GM23338 (cell line): ENCODE measurements at regions not wholly inside any gene's neighbourhood (a gene's known extent, or its start where the extent isn't known, plus 50 kb on each side); places are given as distances from the start of the nearest gene placed in this dataset.

ENCODE experiments used
- ATAC-seq: fragments of 200-7000 bp; cut with Tn5 transposase; 3 replicates; pipeline ENCODE4 v1.9.1; 2020
- DNase-seq: peaks from one replicate; pipeline ENCODE4 v3.0.0-alpha.2; 2015; ENCODE audit warnings: low spot score
- H2AFZ ChIP-seq: fragments of 200-600 bp; sonication (generic); 2 replicates; pipeline ENCODE4 v1.8.0; 2016; ENCODE audit warnings: antibody characterized with exemption, mild to moderate bottlenecking, moderate library complexity
- H3F3A ChIP-seq: fragments of 200-600 bp; sonication (generic); replicated peaks from 2 replicates; pipeline ENCODE4 v1.8.0; 2017; ENCODE audit warnings: antibody characterized with exemption, mixed run types, low read depth
- H3K27ac ChIP-seq: fragments of 200-600 bp; sonication (generic); 2 replicates; pipeline ENCODE4 v1.6.1; 2016; ENCODE audit warnings: low read depth
- H3K27me3 ChIP-seq: fragments of 200-600 bp; sonication (generic); 2 replicates; pipeline ENCODE4 v1.8.0; 2016; ENCODE audit warnings: mild to moderate bottlenecking, mixed run types, moderate library complexity; ENCODE audit not compliant: insufficient read depth
- H3K36me3 ChIP-seq: fragments of 200-600 bp; sonication (generic); 2 replicates; pipeline ENCODE4 v1.8.0; 2016; ENCODE audit warnings: mild to moderate bottlenecking; ENCODE audit not compliant: insufficient read depth
- H3K4me1 ChIP-seq: fragments of 200-600 bp; sonication (generic); 2 replicates; pipeline ENCODE4 v1.8.0; 2016; ENCODE audit warnings: mild to moderate bottlenecking, moderate library complexity; ENCODE audit not compliant: insufficient read depth
- H3K4me2 ChIP-seq: fragments of 200-600 bp; sonication (generic); 2 replicates; pipeline ENCODE4 v1.7.1; 2017; ENCODE audit warnings: mixed run types
- H3K4me3 ChIP-seq: fragments of 200-600 bp; sonication (generic); 2 replicates; pipeline ENCODE4 v1.6.1; 2016; ENCODE audit warnings: mixed run types
- H3K79me2 ChIP-seq: fragments of 200-600 bp; sonication (generic); replicated peaks from 2 replicates; pipeline ENCODE4 v1.8.0; 2017; ENCODE audit warnings: mild to moderate bottlenecking; ENCODE audit not compliant: insufficient read depth
- H3K9me2 ChIP-seq: fragments of 200-600 bp; sonication (generic); 2 replicates; pipeline ENCODE4 v1.8.0; 2017; ENCODE audit not compliant: insufficient read depth
- H4K20me1 ChIP-seq: fragments of 200-600 bp; sonication (generic); replicated peaks from 2 replicates; pipeline ENCODE4 v1.8.0; 2017; ENCODE audit warnings: mild to moderate bottlenecking; ENCODE audit not compliant: insufficient read depth
- H3K27ac Mint-ChIP-seq: 2 replicates; pipeline ENCODE4 v1.8.0; 2020; ENCODE audit warnings: inconsistent platforms, mild to moderate bottlenecking, moderate library complexity, mixed read lengths
- H3K27me3 Mint-ChIP-seq: 3 replicates; pipeline ENCODE4 v1.8.0; 2022; ENCODE audit warnings: low read depth, mild to moderate bottlenecking, moderate library complexity, mixed read lengths, inconsistent platforms; ENCODE audit not compliant: insufficient read depth, poor library complexity
- H3K36me3 Mint-ChIP-seq: 3 replicates; pipeline ENCODE4 v1.8.0; 2021; ENCODE audit warnings: low read depth, mild to moderate bottlenecking, inconsistent platforms, moderate library complexity, mixed read lengths
- H3K4me1 Mint-ChIP-seq: 3 replicates; pipeline ENCODE4 v1.8.0; 2020; ENCODE audit warnings: mild to moderate bottlenecking, inconsistent platforms, mixed read lengths
- H3K4me3 Mint-ChIP-seq: 3 replicates; pipeline ENCODE4 v1.8.0; 2021; ENCODE audit warnings: moderate library complexity, mild to moderate bottlenecking, inconsistent platforms, mixed read lengths
- H3K9me3 Mint-ChIP-seq: 3 replicates; pipeline ENCODE4 v1.8.0; 2020; ENCODE audit warnings: moderate library complexity, mild to moderate bottlenecking, inconsistent platforms, mixed read lengths
- EZH2 ChIP-seq: fragments of 200-600 bp; sonication (generic); IDR thresholded peaks from one replicate; pipeline ENCODE4 v1.8.0; 2017; ENCODE audit warnings: antibody characterized with exemption, mild to moderate bottlenecking, low read depth; ENCODE audit not compliant: unreplicated experiment
- POLR2AphosphoS5 ChIP-seq: IDR thresholded peaks from 2 replicates; pipeline ENCODE4 v1.6.1; 2016; ENCODE audit warnings: antibody characterized with exemption, low read depth
- STAT1 ChIP-seq: IDR thresholded peaks from one replicate; pipeline ENCODE4 v1.6.1; 2016; ENCODE audit warnings: antibody characterized with exemption; ENCODE audit not compliant: unreplicated experiment
- TF ChIP-seq, protein P1 (sequence below): fragments of 250-450 bp; sonication (Bioruptor Pico); IDR thresholded peaks from 2 replicates; pipeline ENCODE4 v1.5.0; 2020; ENCODE audit warnings: mild to moderate bottlenecking, moderate library complexity
- TF ChIP-seq, protein P2 (sequence below): IDR thresholded peaks from one replicate; pipeline ENCODE4 v1.6.1; 2018; ENCODE audit warnings: antibody characterized with exemption; ENCODE audit not compliant: unreplicated experiment

DNA sequence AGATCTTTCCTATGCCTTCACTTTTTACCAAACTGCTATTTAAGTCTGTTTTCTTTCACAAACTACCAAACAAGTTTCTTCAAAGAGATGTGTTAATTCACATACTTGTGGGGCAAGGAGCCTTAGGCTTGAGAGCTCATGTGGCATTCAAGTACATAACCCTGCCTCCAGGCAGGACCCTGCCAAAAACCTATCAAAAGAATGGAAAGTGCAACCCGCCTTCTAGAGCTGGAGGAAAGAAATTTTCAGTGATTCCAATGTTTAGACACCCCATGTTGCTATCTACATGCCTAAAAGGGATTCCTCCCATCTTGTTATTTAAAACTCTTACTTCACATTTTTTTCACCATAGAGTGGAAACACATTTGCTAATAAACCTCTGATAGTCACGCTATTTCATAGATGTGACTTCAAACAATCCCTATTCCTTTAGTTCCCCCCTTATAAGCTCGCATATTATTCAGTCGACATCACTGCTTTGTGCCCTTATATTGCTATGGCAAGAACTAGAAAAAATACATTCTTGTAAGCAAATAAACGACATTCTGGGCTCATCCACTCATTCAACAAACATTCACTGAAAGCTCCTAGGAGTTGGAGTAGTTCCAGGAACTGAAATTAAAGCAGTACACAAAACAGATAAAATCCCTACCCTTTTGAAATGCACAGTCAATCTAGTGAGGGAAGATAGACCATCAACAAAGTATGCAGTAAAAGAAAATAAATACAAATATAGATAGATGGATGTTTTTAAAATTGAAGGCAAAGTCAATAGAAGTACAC is 518.1 kb downstream of the ELAVL2 start (continued):
- TF ChIP-seq, protein P1, sequence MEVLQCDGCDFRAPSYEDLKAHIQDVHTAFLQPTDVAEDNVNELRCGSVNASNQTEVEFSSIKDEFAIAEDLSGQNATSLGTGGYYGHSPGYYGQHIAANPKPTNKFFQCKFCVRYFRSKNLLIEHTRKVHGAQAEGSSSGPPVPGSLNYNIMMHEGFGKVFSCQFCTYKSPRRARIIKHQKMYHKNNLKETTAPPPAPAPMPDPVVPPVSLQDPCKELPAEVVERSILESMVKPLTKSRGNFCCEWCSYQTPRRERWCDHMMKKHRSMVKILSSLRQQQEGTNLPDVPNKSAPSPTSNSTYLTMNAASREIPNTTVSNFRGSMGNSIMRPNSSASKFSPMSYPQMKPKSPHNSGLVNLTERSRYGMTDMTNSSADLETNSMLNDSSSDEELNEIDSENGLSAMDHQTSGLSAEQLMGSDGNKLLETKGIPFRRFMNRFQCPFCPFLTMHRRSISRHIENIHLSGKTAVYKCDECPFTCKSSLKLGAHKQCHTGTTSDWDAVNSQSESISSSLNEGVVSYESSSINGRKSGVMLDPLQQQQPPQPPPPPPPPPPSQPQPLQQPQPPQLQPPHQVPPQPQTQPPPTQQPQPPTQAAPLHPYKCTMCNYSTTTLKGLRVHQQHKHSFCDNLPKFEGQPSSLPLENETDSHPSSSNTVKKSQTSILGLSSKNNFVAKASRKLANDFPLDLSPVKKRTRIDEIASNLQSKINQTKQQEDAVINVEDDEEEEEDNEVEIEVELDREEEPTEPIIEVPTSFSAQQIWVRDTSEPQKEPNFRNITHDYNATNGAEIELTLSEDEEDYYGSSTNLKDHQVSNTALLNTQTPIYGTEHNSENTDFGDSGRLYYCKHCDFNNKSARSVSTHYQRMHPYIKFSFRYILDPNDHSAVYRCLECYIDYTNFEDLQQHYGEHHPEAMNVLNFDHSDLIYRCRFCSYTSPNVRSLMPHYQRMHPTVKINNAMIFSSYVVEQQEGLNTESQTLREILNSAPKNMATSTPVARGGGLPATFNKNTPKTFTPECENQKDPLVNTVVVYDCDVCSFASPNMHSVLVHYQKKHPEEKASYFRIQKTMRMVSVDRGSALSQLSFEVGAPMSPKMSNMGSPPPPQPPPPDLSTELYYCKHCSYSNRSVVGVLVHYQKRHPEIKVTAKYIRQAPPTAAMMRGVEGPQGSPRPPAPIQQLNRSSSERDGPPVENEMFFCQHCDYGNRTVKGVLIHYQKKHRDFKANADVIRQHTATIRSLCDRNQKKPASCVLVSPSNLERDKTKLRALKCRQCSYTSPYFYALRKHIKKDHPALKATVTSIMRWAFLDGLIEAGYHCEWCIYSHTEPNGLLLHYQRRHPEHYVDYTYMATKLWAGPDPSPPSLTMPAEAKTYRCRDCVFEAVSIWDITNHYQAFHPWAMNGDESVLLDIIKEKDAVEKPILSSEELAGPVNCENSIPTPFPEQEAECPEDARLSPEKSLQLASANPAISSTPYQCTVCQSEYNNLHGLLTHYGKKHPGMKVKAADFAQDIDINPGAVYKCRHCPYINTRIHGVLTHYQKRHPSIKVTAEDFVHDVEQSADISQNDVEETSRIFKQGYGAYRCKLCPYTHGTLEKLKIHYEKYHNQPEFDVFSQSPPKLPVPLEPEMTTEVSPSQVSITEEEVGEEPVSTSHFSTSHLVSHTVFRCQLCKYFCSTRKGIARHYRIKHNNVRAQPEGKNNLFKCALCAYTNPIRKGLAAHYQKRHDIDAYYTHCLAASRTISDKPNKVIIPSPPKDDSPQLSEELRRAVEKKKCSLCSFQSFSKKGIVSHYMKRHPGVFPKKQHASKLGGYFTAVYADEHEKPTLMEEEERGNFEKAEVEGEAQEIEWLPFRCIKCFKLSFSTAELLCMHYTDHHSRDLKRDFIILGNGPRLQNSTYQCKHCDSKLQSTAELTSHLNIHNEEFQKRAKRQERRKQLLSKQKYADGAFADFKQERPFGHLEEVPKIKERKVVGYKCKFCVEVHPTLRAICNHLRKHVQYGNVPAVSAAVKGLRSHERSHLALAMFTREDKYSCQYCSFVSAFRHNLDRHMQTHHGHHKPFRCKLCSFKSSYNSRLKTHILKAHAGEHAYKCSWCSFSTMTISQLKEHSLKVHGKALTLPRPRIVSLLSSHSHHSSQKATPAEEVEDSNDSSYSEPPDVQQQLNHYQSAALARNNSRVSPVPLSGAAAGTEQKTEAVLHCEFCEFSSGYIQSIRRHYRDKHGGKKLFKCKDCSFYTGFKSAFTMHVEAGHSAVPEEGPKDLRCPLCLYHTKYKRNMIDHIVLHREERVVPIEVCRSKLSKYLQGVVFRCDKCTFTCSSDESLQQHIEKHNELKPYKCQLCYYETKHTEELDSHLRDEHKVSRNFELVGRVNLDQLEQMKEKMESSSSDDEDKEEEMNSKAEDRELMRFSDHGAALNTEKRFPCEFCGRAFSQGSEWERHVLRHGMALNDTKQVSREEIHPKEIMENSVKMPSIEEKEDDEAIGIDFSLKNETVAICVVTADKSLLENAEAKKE (CRISPR knock-in tag), result no peak
- TF ChIP-seq EZH2, result no peak

DNA sequence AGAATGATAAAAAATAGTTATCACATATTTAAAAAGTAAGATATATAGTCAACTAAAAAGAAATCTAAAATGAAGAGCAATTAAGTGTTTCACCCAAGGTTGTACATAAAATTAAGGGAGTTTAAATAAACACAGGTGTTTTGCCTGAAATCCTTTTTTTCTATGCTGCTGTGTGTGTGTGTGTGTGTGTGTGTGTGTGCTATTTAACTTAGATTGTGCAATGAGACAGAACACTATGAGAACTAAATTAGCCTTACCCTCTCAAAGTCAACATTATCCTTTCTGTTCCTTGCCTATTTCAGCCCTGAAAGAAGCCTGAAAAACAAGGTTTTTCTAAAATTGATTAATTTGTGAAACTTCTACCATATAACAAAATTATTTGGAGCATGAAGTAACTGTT is 516.2 kb downstream of the ELAVL2 start:
- no peak overlapping the region for H3K4me3 ChIP-seq
- ATAC-seq, result no peak
- Mint-ChIP-seq H3K9me3 (no peaks in the 10 kb centered on the region), H3K36me3 (no peaks in the 10 kb centered on the region), H3K27ac (no peak overlapping the region), H3K27me3 (no peaks in the 10 kb centered on the region), H3K4me3 (no peak overlapping the region), H3K4me1 (no peaks in the 10 kb centered on the region)
- no peaks in the 10 kb centered on the region for H3K79me2 ChIP-seq
- no peaks in the 10 kb centered on the region for H3K9me2 ChIP-seq
- H2AFZ ChIP-seq, result no peak overlapping the region
- no peak overlapping the region for H3K4me2 ChIP-seq
- no peaks in the 10 kb centered on the region for H3K36me3 ChIP-seq
- H3K27ac ChIP-seq, result no peak overlapping the region
- H3F3A ChIP-seq, result no peaks in the 10 kb centered on the region
- H3K27me3 ChIP-seq, result no peaks in the 10 kb centered on the region
- H4K20me1 ChIP-seq, result no peaks in the 10 kb centered on the region
- no peak for DNase-seq
- H3K4me1 ChIP-seq, result no peaks in the 10 kb centered on the region
- TF ChIP-seq POLR2AphosphoS5 (no peak), STAT1 (no peak)
- TF ChIP-seq, protein P2, sequence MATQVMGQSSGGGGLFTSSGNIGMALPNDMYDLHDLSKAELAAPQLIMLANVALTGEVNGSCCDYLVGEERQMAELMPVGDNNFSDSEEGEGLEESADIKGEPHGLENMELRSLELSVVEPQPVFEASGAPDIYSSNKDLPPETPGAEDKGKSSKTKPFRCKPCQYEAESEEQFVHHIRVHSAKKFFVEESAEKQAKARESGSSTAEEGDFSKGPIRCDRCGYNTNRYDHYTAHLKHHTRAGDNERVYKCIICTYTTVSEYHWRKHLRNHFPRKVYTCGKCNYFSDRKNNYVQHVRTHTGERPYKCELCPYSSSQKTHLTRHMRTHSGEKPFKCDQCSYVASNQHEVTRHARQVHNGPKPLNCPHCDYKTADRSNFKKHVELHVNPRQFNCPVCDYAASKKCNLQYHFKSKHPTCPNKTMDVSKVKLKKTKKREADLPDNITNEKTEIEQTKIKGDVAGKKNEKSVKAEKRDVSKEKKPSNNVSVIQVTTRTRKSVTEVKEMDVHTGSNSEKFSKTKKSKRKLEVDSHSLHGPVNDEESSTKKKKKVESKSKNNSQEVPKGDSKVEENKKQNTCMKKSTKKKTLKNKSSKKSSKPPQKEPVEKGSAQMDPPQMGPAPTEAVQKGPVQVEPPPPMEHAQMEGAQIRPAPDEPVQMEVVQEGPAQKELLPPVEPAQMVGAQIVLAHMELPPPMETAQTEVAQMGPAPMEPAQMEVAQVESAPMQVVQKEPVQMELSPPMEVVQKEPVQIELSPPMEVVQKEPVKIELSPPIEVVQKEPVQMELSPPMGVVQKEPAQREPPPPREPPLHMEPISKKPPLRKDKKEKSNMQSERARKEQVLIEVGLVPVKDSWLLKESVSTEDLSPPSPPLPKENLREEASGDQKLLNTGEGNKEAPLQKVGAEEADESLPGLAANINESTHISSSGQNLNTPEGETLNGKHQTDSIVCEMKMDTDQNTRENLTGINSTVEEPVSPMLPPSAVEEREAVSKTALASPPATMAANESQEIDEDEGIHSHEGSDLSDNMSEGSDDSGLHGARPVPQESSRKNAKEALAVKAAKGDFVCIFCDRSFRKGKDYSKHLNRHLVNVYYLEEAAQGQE, result no peak
- TF ChIP-seq, protein P1 (CRISPR knock-in tag), result no peak
